Breast epithelium (tissue), 3 donors: ENCODE measurements at regions not wholly inside any gene's neighbourhood (a gene's known extent, or its start where the extent isn't known, plus 50 kb on each side); places are given as distances from the start of the nearest gene placed in this dataset.

Experiments used
- CTCF ChIP-seq, 3 donors: fragments of 450-650 bp; IDR thresholded peaks; one replicate each; pipeline ENCODE4 v1.5.1; 2016 to 2017; ENCODE audit warnings: antibody characterized with exemption in 3 of 3, mild to moderate bottlenecking in 3 of 3, moderate library complexity in 3 of 3
- POLR2AphosphoS5 ChIP-seq, 3 donors: sonication (generic); formaldehyde crosslinking; IDR thresholded peaks; one replicate each; pipeline ENCODE4 v1.6.1; 2017; ENCODE audit warnings: antibody characterized with exemption in 3 of 3

- no peak for TF ChIP-seq CTCF (IDR thresholded peaks at IDR 0.05)
- TF ChIP-seq POLR2AphosphoS5 (IDR thresholded peaks at IDR 0.05), result no peak
Observed at GRCh38 chr2:187956906-187957534, 334.7 kb upstream of the GULP1 start.
